H1 (cell line): ENCODE measurements at regions not wholly inside any gene's neighbourhood (a gene's known extent, or its start where the extent isn't known, plus 50 kb on each side); places are given as distances from the start of the nearest gene placed in this dataset.

ENCODE experiments used
- CTCF ChIA-PET: fragments of 300-600 bp; sonication (Branson Sonifier 250); formaldehyde crosslinking; loops from one replicate; lab custom pipeline; 2021; ENCODE audit not compliant: partially characterized antibody; lab: Charles Lee
- POLR2A ChIA-PET: fragments of 300-600 bp; sonication (Branson Sonifier 250); formaldehyde crosslinking; loops from one replicate; lab custom pipeline; 2021; ENCODE audit warnings: inconsistent platforms; ENCODE audit not compliant: partially characterized antibody; lab: Charles Lee
- DNase-seq, 2 experiments: peaks; one replicate each; pipeline versions ENCODE4 v3.0.0 to v3.0.0-alpha.2; 2010 to 2022; ENCODE audit warnings: low spot score in 2 of 2, low read depth in 1 of 2, mixed read lengths in 1 of 2
- FAIRE-seq: peaks from 2 replicates; lab custom pipeline; 2011; peaks lifted over from hg19 to GRCh38; lab: Jason Lieb, UNC
- H2AFZ ChIP-seq: 2 replicates; pipeline ENCODE4 v1.8.1; 2012; ENCODE audit warnings: low read length, inconsistent platforms
- H2AK5ac ChIP-seq: 2 replicates; pipeline ENCODE4 v1.6.1; 2013; ENCODE audit warnings: low read depth, low read length
- H2BK120ac ChIP-seq: replicated peaks from 2 replicates; pipeline ENCODE3; 2013; ENCODE audit warnings: low read depth, low read length, inconsistent platforms
- H2BK12ac ChIP-seq: 2 replicates; pipeline ENCODE4 v1.6.1; 2013; ENCODE audit warnings: low read depth, low read length
- H2BK15ac ChIP-seq: 2 replicates; pipeline ENCODE4 v1.6.1; 2013; ENCODE audit warnings: low read length
- H2BK20ac ChIP-seq: 2 replicates; pipeline ENCODE4 v1.6.1; 2013; ENCODE audit warnings: low read length
- H2BK5ac ChIP-seq: 2 replicates; pipeline ENCODE4 v1.6.1; 2013; ENCODE audit warnings: low read depth, low read length
- H3K14ac ChIP-seq: 2 replicates; pipeline ENCODE4 v1.6.1; 2013; ENCODE audit warnings: inconsistent platforms; ENCODE audit not compliant: insufficient read length
- H3K18ac ChIP-seq: 2 replicates; pipeline ENCODE4 v1.6.1; 2013; ENCODE audit warnings: low read length; ENCODE audit errors: extremely low read depth
- H3K23ac ChIP-seq: 2 replicates; pipeline ENCODE4 v1.6.1; 2013; ENCODE audit warnings: inconsistent platforms; ENCODE audit not compliant: insufficient read length
- H3K23me2 ChIP-seq: 2 replicates; pipeline ENCODE4 v1.6.1; 2013; ENCODE audit warnings: low read depth, low read length
- H3K27ac ChIP-seq: 2 replicates; pipeline ENCODE4 v1.6.1; 2011; ENCODE audit warnings: low read depth, low read length, inconsistent platforms
- H3K27me3 ChIP-seq, 4 experiments: replicated peaks in 1 of 4; 1 replicate in 1 of 4; 2 replicates in 3 of 4; pipeline versions ENCODE4 v1.6.1 to v1.8.1; 2011 to 2013; ENCODE audit warnings: low read length in 3 of 4, mild to moderate bottlenecking in 3 of 4, inconsistent platforms in 2 of 4, mixed read lengths in 2 of 4, moderate library complexity in 1 of 4; ENCODE audit not compliant: control insufficient read depth in 3 of 4, insufficient read depth in 3 of 4; ENCODE audit errors: extremely low read depth in 1 of 4
- H3K36me3 ChIP-seq, 4 experiments: 2 replicates each; pipeline versions ENCODE4 v1.6.1 to v1.8.1; 2011 to 2013; ENCODE audit warnings: mild to moderate bottlenecking in 4 of 4, low read length in 3 of 4, moderate library complexity in 2 of 4, control low read depth in 1 of 4, inconsistent platforms in 1 of 4; ENCODE audit not compliant: insufficient read depth in 4 of 4, control insufficient read depth in 2 of 4
- H3K4ac ChIP-seq: replicated peaks from 2 replicates; pipeline ENCODE3; 2013; ENCODE audit warnings: low read length, low read depth, mixed read lengths, inconsistent platforms; ENCODE audit not compliant: insufficient read length
- H3K4me1 ChIP-seq, 4 experiments: replicated peaks in 1 of 4; 1 replicate in 1 of 4; 2 replicates in 3 of 4; pipeline versions ENCODE4 v1.6.1 to v1.8.1; 2011 to 2013; ENCODE audit warnings: low read length in 3 of 4, inconsistent platforms in 2 of 4, mixed read lengths in 1 of 4; ENCODE audit not compliant: insufficient read depth in 4 of 4, control insufficient read depth in 3 of 4
- H3K4me2 ChIP-seq, 2 experiments: 2 replicates each; pipeline versions ENCODE4 v1.6.1 to v1.8.1; 2011 to 2013; ENCODE audit warnings: low read depth in 2 of 2, low read length in 2 of 2, control low read depth in 1 of 2, inconsistent platforms in 1 of 2, mild to moderate bottlenecking in 1 of 2; ENCODE audit not compliant: insufficient read depth in 1 of 2
- H3K4me3 ChIP-seq, 4 experiments: fragments of 200-600, 300-600 bp in 1 of 4; sonication (generic), shearing (Covaris generic), sonication (Bioruptor Twin) in 1 of 4; 2 replicates each; pipeline versions ENCODE4 v1.5.1 to v1.8.1; 2011 to 2016; ENCODE audit warnings: low read length in 4 of 4, low read depth in 3 of 4, control low read depth in 2 of 4, inconsistent platforms in 2 of 4, mild to moderate bottlenecking in 2 of 4, mixed read lengths in 1 of 4, moderate library complexity in 1 of 4; ENCODE audit not compliant: insufficient read depth in 2 of 4; ENCODE audit errors: extremely low read depth in 1 of 4
- H3K56ac ChIP-seq: replicated peaks from 2 replicates; pipeline ENCODE3; 2013; ENCODE audit warnings: low read depth, mild to moderate bottlenecking, mixed read lengths, low read length, inconsistent platforms; ENCODE audit not compliant: insufficient read length
- H3K79me1 ChIP-seq: 2 replicates; pipeline ENCODE4 v1.6.1; 2013; ENCODE audit warnings: low read depth, low read length, control low read depth
- H3K79me2 ChIP-seq, 2 experiments: 2 replicates each; pipeline versions ENCODE4 v1.6.1 to v1.8.1; 2012 to 2013; ENCODE audit warnings: low read length in 2 of 2, mild to moderate bottlenecking in 2 of 2, inconsistent platforms in 1 of 2; ENCODE audit not compliant: insufficient read depth in 2 of 2, control insufficient read depth in 1 of 2
- H3K9ac ChIP-seq, 4 experiments: replicated peaks in 1 of 4; 1 replicate in 1 of 4; 2 replicates in 3 of 4; pipeline versions ENCODE4 v1.6.1 to v1.8.1; 2011 to 2013; ENCODE audit warnings: low read depth in 3 of 4, low read length in 3 of 4, control low read depth in 2 of 4, mild to moderate bottlenecking in 2 of 4, moderate library complexity in 2 of 4, inconsistent platforms in 1 of 4; ENCODE audit errors: extremely low read depth in 1 of 4
- H3K9me3 ChIP-seq, 2 experiments: 2 replicates each; pipeline versions ENCODE4 v1.6.1 to v1.8.1; 2012 to 2013; ENCODE audit warnings: mild to moderate bottlenecking in 2 of 2, moderate library complexity in 2 of 2, control low read depth in 1 of 2, inconsistent platforms in 1 of 2, low read depth in 1 of 2, low read length in 1 of 2, mixed read lengths in 1 of 2; ENCODE audit not compliant: insufficient read depth in 2 of 2
- H4K20me1 ChIP-seq, 2 experiments: replicated peaks in 1 of 2; 2 replicates each; pipeline versions ENCODE3 to v1.8.1; 2011 to 2013; ENCODE audit warnings: inconsistent platforms in 2 of 2, low read length in 2 of 2, mild to moderate bottlenecking in 1 of 2; ENCODE audit not compliant: insufficient read depth in 2 of 2, control insufficient read depth in 1 of 2
- H4K5ac ChIP-seq: 2 replicates; pipeline ENCODE4 v1.6.1; 2013; ENCODE audit warnings: low read length, low read depth, mixed read lengths, inconsistent platforms; ENCODE audit not compliant: insufficient read length
- H4K8ac ChIP-seq: 2 replicates; pipeline ENCODE4 v1.8.0; 2013; ENCODE audit warnings: mild to moderate bottlenecking, moderate library complexity, low read length, inconsistent platforms; ENCODE audit not compliant: insufficient read depth; ENCODE audit errors: extremely low read depth
- H4K91ac ChIP-seq: replicated peaks from 2 replicates; pipeline ENCODE3; 2013; ENCODE audit warnings: low read length, mixed read lengths, inconsistent platforms; ENCODE audit not compliant: insufficient read length
- KDM1A ChIP-seq: fragments of 200-600, 300-600 bp; sonication (generic); IDR thresholded peaks from 2 replicates; pipeline ENCODE4 v1.7.1; 2016; ENCODE audit warnings: mild to moderate bottlenecking, low read length, borderline replicate concordance
- NANOG ChIP-seq: IDR thresholded peaks from 2 replicates; pipeline ENCODE4 v1.6.1; 2011; ENCODE audit warnings: low read length, low read depth, mild to moderate bottlenecking, inconsistent platforms; ENCODE audit not compliant: insufficient read depth, poor library complexity, severe bottlenecking
- WGBS, 2 experiments: shearing (Covaris generic) in 1 of 2; methylation state at CpG; one replicate each; pipeline versions ENCODE4 v1.1.6 to v1.1.7; 2013 to 2015; ENCODE audit warnings: low lambda C conversion rate in 2 of 2, mixed read lengths in 2 of 2, inconsistent platforms in 1 of 2, low coverage in 1 of 2, missing lambda C conversion rate in 1 of 2; ENCODE audit not compliant: insufficient replicate concordance in 2 of 2, insufficient coverage in 1 of 2, insufficient read length in 1 of 2; ENCODE audit errors: extremely low coverage in 1 of 2, missing lambda C conversion rate in 1 of 2; 5-methylcytosine and 5-hydroxymethylcytosine counted together

- Histone ChIP-seq H3K14ac (no peak overlapping the region), H2BK12ac (no peak overlapping the region), H2BK120ac (no peak overlapping the region), H3K9ac (no peak overlapping the region), H3K36me3 (no peaks in the 10 kb centered on the region), H3K79me2 (no peaks in the 10 kb centered on the region), H3K9me3 (no peaks in the 10 kb centered on the region), H3K4me2 (peak overlapping the region in 1 of 2 experiments; percentile 7; a peak in 1 of 4 replicates), H2BK20ac (no peak overlapping the region), H4K8ac (no peak overlapping the region), H4K5ac (no peak overlapping the region), H3K23me2 (no peaks in the 10 kb centered on the region), H3K4me3 (peak overlapping the region in 1 of 4 experiments; percentile 9; a peak in 1 of 8 replicates), H3K27me3 (no peaks in the 10 kb centered on the region), H2BK15ac (no peak overlapping the region), H3K4ac (no peak overlapping the region), H4K91ac (no peak overlapping the region), H2AK5ac (no peak overlapping the region), H4K20me1 (no peaks in the 10 kb centered on the region), H3K27ac (no peak overlapping the region), H3K56ac (no peak overlapping the region), H3K79me1 (no peaks in the 10 kb centered on the region), H2BK5ac (no peak overlapping the region), H2AFZ (no peak overlapping the region), H3K4me1 (peaks cover 0 to 18% (median 7%) of the 10 kb centered on the region in 4 experiments; a peak in 4 of 7 replicates), H3K18ac (no peak overlapping the region), H3K23ac (no peak overlapping the region)
- CTCF ChIA-PET, result interaction anchor here (0.8 kb wide), 1 partner anchor 11 kb away, joined by 3 read pairs; no protein-coding TSS in a partner anchor
- DNase-seq (no peak), FAIRE-seq (no peak)
- WGBS, 2 experiments, result 63% methylated on average over 4 of the region's 4 CpGs; no CpG with 5 or more reads in 1 of the 2 experiments
- TF ChIP-seq KDM1A (no peak), NANOG (peak; percentile 83)
- POLR2A ChIA-PET, result no interaction called here
Measured at GRCh38 chr12:24256684-24257083, 307.2 kb upstream of the SOX5 start.
